Adrenal gland (tissue), 5 donors: ENCODE measurements at regions not wholly inside any gene's neighbourhood (a gene's known extent, or its start where the extent isn't known, plus 50 kb on each side); places are given as distances from the start of the nearest gene placed in this dataset.

Experiments
- CTCF ChIP-seq, 6 experiments: fragments of 450-650 bp in 4 of 6; fragments of 200-600 bp in 2 of 6; sonication (generic) in 1 of 6; IDR thresholded peaks; 1 replicate in 5 of 6; 2 replicates in 1 of 6; pipeline versions ENCODE4 v1.5.1 to v1.8.0; 2016 to 2021; ENCODE audit warnings: antibody characterized with exemption in 6 of 6, mild to moderate bottlenecking in 2 of 6, moderate library complexity in 1 of 6
- POLR2A ChIP-seq, 2 donors: fragments of 450-650 bp; IDR thresholded peaks; one replicate each; pipeline ENCODE4 v1.6.1; 2017; ENCODE audit warnings: antibody characterized with exemption in 2 of 2, mild to moderate bottlenecking in 2 of 2, moderate library complexity in 1 of 2
- donor health status: DM: no; HTN: no; CAD: no.

GRCh38 chr2:76204048-76204447 is 493.3 kb upstream of the GCFC2 start:
- TF ChIP-seq CTCF (IDR thresholded peaks at IDR 0.05), result no peak
- TF ChIP-seq POLR2A (IDR thresholded peaks at IDR 0.05), result no peak
